ENCODE measurements at regions not wholly inside any gene's neighbourhood (a gene's known extent, or its start where the extent isn't known, plus 50 kb on each side); places are given as distances from the start of the nearest gene placed in this dataset.

- TF ChIP-seq ZHX2 (IDR thresholded peaks at IDR 0.05; ENCODE audit: low read depth): no peak
- TF ChIP-seq ZHX2 (CRISPR knock-in tag; IDR thresholded peaks at IDR 0.05; ENCODE audit: borderline replicate concordance): no peak
- no peak for TF ChIP-seq BATF2 (CRISPR knock-in tag; IDR thresholded peaks at IDR 0.05)
- no peak for TF ChIP-seq MEF2D (CRISPR knock-in tag; IDR thresholded peaks at IDR 0.05)
- no peak for TF ChIP-seq SMARCE1 (IDR thresholded peaks at IDR 0.05; ENCODE audit: borderline replicate concordance)
- peak; percentile 25; the same call in 1 of the 2 replicates for TF ChIP-seq ATF2 (CRISPR knock-in tag; IDR thresholded peaks at IDR 0.05)
- TF ChIP-seq ZKSCAN5 (CRISPR knock-in tag; IDR thresholded peaks at IDR 0.05): no peak
- no peak for TF ChIP-seq SP140L (CRISPR knock-in tag; IDR thresholded peaks at IDR 0.05; ENCODE audit: borderline replicate concordance)
- TF ChIP-seq SIX4 (CRISPR knock-in tag; IDR thresholded peaks at IDR 0.05): no peak
- TF ChIP-seq ZNF276 (CRISPR knock-in tag; IDR thresholded peaks at IDR 0.05; ENCODE audit: low read depth): no peak
- no peak for TF ChIP-seq THAP7 (CRISPR knock-in tag; IDR thresholded peaks at IDR 0.05)
- TF ChIP-seq MED1 (CRISPR knock-in tag; IDR thresholded peaks at IDR 0.05): no peak
- TF ChIP-seq ZBTB3 (CRISPR knock-in tag; IDR thresholded peaks at IDR 0.05; ENCODE audit: borderline replicate concordance, low read depth): no peak
- TF ChIP-seq HNRNPLL (IDR thresholded peaks at IDR 0.05; ENCODE audit: low read depth, low read length, poor library complexity, severe bottlenecking): no peak
- TF ChIP-seq BCL6 (CRISPR knock-in tag; IDR thresholded peaks at IDR 0.05): no peak
- no peak for TF ChIP-seq ZNF614 (CRISPR knock-in tag; IDR thresholded peaks at IDR 0.05; ENCODE audit: borderline replicate concordance)
- TF ChIP-seq ZNF567 (CRISPR knock-in tag; IDR thresholded peaks at IDR 0.05; ENCODE audit: borderline replicate concordance): peak; percentile 68; the same call in 1 of the 2 replicates
- no peak for TF ChIP-seq ZFP62 (CRISPR knock-in tag; IDR thresholded peaks at IDR 0.05)
- TF ChIP-seq ZNF224 (CRISPR knock-in tag; IDR thresholded peaks at IDR 0.05): no peak
Observed at GRCh38 chr16:11407047-11407982, 62.1 kb downstream of the RMI2 start (continued).

Measured in HepG2 (cell line).